DMS 273 (cell line): ENCODE measurements at regions not wholly inside any gene's neighbourhood (a gene's known extent, or its start where the extent isn't known, plus 50 kb on each side); places are given as distances from the start of the nearest gene placed in this dataset.
"Not testable (repeated sequence)": the region's sequence is repeated elsewhere in the genome, so short reads cannot be mapped to it uniquely, and the experiment has no call there.

Source experiments
- DNase-seq: peaks from one replicate; lab custom pipeline; 2025; ENCODE audit not compliant: unreplicated experiment; lab: John Stamatoyannopoulos, UW

DNA sequence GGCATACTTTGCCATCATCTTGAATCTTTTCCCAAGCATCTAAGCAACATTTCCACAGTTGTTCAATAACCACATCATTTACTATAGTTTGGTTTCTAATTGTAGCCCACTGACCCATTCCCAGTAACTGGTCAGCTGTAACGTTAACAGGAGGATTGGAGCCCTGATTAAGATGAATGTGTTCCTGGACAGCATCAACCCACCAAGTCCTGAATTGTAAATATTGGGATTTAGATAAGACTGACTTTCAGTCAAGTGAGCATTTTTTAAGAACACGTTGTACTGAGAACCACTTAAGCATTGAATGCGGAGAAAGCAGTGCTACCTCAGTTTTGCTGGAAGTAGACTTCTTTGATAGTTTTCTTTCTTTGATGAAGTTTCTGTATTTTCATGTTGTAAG is 53.3 kb upstream of the ARL4D start:
- not testable (repeated sequence) for DNase-seq

DNA sequence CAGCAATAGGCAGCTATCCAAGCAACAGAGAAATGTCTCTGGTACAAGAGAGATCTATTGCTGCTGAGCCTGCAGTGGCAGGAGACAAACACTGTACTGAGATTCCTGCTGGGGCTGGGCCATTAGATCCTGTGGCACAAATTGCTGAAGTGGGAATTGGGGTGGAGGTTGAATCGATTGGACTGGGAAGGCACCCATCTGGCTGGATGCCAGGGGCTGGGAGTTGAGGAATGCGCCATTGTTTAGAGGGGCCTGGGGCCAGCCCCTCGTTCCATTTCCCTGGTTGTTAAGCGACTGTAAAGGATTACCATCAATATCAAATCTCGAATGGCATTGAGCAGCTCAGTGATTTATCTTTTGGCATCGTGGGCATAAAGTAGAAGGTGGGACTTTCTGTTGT is 54.1 kb upstream of the ARL4D start:
- no peak for DNase-seq

GRCh38 chr17:43342589-43342890 is 56.3 kb upstream of the ARL4D start:
- DNase-seq: no peak

- peak; percentile 27 for DNase-seq
Measured at GRCh38 chr17:43341715-43342588, 56.8 kb upstream of the ARL4D start.

DNA sequence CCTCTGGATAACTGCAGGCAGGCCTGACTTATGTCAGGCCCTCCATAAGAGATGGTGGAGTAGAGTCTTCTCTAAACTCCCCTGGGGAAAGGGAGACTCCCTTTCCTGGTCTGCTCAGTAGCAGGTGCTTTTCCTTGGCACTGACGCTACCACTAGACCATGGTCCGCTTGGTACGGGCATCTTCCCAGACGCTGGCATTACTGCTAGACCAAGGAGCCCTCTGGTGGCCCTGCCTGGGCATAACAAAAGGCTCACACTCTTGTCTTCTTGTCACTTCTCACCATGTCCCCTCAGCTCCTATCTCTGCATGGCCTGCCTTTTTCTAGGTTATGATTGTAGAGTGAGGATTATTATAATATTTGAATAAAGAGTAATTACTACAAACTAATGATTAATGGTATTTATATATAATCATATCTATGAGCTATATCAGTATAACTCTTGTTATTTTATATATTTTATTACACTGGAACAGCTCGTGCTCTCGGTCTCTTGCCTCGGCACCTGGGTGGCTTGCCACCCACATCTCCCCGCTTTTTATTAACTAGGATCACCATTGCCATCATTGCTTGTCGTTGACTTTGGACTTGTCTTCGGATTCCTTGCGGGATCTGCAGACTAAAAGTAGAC is 59.8 kb upstream of the ARL4D start:
- peak; percentile 84 for DNase-seq

DNA sequence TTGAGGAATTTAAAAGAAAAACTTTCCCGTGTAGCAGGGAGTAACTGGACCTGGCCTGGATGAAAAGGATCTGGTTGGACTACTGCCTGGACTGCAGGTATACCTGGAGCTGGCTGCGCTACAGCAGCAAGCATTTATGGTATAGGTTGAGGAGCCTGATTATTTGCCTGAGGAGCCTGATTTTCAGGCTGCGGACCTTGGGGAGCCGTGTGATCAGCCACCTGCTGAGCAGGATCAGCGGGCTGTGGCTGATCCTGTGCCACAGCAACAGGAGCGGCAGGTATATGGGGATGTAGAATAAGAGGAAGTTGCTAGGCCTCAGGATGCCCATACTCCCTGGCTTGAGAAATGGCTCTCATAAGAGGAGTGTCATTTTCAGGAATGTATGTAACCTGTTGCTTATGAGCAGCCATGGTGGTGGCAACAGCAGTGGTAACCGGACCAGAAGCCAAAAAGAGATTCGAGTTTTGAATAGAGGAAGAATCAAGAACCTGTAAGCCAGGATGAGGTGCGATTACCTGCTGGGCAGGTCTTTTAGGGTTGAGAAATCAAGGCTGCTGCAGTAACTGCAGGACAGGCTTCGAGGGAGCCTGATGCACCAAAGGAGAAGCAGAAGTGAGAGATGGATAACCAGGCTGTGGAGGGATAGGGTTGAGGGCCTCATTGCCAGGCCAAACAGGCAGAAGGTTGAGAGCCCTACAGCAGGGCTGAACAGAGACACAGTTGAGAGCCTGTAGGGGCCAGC is 60.9 kb upstream of the ARL4D start:
- DNase-seq: no peak

DNA sequence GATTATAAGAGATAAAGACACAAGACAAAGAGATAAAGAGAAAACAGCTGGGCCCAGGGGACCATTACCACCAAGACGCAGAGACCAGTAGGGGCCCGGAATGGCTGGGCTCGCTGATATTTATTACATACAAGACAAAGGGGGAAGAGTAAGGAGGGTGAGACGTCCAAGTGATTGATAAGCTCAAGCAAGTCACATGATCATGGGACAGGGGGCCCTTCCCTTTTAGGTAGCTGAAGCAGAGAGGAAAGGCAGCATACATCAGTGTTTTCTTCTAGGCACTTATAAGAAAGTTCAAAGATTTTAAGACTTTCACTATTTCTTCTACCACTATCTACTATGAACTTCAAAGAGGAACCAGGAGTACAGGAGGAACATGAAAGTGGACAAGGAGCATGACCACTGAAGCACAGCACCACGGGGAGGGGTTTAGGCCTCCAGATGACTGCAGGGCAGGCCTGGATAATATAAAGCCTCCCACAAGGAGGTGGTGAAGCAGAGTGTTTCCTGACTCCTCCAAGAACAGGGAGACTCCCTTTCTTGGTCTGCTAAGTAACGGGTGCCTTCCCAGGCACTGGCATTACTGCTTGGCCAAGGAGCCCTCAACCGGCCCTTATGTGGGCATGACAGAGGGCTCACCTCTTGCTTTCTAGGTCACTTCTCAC is 63.9 kb upstream of the ARL4D start:
- DNase-seq: no peak

DNA sequence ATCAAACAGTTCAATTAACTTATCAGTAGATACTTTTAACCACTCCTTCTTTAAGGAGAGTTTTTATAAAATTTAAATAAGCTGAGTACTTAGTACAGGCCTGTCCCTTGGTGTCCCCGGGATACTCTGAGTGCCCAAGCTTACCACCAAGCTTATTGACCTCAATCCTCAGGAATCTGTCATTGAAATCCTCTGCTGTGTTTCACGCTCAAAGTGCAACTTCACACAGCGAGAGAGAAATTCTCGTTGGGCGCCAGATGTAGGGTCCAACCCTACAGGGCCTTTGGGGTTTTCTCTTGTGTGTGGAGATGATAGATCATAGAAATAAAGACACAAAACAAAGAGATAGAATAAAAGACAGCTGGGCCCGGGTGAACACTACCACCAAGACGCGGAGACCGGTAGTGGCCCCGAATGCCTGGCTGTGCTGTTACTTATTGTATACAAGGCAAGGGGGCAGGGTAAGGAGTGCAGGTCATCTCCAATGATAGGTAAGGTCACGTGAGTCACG is 65.3 kb upstream of the ARL4D start:
- DNase-seq: no peak

- no peak for DNase-seq
Measured at GRCh38 chr17:43332230-43332629, 66.6 kb upstream of the ARL4D start.

- peak; percentile 25 for DNase-seq
Measured at GRCh38 chr17:43330876-43331639, 67.7 kb upstream of the ARL4D start.

- DNase-seq: no peak
Measured at GRCh38 chr17:43329183-43329582, 69.6 kb upstream of the ARL4D start.

DNA sequence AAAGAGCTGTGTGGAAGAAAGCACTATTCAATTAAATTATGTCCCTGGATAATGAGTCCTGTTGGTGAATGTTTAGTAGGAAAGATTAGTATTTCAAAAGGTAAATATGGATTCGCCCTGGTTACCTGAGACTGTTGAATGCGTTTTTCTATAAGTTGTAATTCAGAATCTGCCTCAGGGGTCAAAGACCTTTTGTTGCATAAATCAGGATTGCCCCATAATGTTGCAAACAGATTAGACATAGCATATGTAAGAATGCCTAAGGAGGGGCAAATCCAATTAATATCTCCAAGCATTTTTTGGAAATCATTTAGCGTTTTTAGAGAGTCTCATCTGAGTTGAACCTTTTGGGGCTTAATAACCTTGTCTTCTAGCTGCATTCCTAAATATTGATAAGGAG is 70.1 kb upstream of the ARL4D start:
- no peak for DNase-seq

DNA sequence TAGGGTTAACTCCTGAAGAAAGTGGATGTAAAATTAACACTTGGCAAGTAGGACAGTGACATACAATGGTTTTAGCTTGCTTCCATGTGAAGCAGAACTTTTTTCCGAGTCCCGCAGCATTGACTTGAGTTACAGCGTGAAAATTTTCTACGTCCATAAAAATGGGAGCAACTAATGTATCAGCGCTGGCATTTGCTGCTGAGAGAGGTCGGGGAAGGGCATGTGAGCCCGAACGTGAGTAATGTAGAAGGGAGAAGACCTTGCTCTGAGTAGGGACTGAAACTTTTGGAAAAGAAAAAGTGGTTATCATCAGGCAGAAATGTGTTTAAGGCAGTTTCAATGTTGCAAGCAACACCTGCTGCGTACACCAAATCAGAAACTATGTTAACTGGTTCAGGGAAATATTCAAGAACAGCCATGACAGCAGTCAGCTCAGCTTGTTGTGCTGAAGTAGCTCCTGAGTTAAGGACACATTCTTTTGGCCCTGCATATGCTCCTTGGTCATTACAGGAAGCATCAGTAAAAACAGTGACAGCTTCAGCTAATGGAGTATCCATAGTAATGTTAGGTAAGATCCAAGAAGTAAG is 70.9 kb upstream of the ARL4D start:
- DNase-seq: no peak

DNA sequence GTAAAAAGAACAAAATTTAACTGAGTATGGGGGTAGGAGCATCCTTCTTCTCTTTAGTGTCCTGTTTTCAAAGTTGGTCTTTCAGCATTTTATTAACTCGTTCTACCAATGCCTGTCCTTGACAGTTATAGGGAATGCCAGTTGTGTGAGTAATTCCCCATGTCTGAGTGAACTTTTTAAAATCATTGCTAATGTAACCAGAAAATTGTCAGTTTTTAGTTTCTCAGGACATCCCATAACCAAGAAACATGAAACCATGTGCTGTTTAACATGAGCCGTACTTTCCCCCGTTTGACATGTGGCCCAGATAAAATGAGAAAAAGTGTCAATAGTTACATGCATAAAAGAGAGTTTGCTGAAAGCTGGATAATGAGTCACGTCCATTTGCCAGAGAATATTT is 71.4 kb upstream of the ARL4D start:
- no peak for DNase-seq

GRCh38 chr17:43326490-43327275 is 72.1 kb upstream of the ARL4D start:
- DNase-seq: no peak

- no peak for DNase-seq
Measured at GRCh38 chr17:43324205-43324893, 74.4 kb upstream of the ARL4D start.

- DNase-seq: no peak
Measured at GRCh38 chr17:43319293-43320124, 79.3 kb upstream of the ARL4D start.
